Activated CD4-positive, CD25-positive, alpha-beta regulatory T cell (primary cell): ENCODE measurements at regions not wholly inside any gene's neighbourhood (a gene's known extent, or its start where the extent isn't known, plus 50 kb on each side); places are given as distances from the start of the nearest gene placed in this dataset.

ENCODE experiments used
- DNase-seq, 4 experiments: peaks; one replicate each; lab custom pipeline; 2025; lab: John Stamatoyannopoulos, UW

DNA sequence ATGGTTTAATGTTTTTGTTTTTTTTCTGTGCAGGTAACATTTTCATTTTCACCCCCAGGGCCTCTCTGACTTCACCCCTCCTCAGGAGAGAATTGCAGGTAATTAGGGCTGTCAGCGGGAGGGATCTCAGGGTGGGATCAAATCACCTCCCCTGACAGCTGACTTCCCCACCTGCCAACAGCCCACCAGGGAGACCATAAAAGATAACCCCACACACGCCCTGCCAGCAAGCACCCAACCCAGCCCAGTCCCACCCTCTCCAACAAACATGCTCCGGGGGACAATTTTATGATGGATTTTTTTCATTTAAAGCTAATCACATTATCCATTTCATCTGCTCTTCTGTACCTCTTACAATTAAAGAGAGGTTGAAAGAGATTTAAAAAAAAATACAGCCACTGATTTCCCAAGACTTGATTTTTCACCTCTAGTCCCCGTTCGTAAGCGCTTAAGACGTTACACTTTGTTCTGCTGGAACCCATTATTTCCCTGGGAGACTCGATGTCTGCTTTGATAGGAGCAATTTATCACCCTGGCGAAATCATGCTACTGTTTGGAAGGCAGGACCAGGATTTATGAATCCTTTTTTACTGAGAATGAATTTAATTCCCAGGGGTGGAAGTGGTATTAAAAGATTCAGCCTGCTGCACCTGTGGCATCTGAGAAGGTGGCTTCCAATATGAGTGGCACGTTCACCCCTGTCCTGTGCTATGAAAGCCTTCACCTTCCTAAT, 232.9 kb upstream of the ID2 start:
- no peak for DNase-seq

DNA sequence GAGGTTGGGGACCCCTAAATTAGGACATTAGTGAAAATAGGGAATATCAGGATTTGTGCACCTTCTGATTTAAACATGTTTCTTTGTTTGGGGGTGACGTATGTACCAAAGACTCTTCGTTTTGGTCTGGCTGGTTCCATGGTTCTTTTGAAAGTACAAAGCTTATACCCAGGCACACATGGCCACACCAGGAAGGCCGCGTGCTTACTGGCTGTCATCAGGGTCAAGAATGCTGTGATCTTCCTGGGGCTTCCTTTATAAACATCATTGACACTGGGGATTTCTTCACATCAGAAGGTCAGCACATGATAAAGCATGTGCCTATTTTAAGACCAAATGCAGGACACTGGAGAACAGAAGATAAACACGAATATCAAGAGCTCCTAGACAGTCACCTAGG, 230.6 kb upstream of the ID2 start:
- DNase-seq, result no peak

DNA sequence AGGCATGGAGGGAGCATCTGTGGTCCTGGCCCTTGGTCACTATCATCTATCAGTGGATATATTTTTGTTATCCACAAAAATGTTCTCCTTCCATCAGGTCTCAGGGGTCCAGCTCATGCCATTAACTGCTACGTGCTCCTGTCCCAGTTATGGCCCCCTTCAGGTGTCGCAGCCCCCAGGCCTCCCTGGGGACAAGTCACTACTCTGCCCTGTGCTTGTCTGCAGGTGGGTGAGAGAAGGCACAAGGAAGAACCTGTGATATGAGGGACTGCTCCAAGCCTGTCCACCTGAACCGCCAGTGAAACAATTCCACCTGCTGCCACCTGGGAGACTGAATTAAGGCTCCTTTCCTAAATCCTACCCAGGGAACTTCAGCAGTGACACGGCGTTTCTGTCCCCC, 229.6 kb upstream of the ID2 start:
- no peak for DNase-seq

DNA sequence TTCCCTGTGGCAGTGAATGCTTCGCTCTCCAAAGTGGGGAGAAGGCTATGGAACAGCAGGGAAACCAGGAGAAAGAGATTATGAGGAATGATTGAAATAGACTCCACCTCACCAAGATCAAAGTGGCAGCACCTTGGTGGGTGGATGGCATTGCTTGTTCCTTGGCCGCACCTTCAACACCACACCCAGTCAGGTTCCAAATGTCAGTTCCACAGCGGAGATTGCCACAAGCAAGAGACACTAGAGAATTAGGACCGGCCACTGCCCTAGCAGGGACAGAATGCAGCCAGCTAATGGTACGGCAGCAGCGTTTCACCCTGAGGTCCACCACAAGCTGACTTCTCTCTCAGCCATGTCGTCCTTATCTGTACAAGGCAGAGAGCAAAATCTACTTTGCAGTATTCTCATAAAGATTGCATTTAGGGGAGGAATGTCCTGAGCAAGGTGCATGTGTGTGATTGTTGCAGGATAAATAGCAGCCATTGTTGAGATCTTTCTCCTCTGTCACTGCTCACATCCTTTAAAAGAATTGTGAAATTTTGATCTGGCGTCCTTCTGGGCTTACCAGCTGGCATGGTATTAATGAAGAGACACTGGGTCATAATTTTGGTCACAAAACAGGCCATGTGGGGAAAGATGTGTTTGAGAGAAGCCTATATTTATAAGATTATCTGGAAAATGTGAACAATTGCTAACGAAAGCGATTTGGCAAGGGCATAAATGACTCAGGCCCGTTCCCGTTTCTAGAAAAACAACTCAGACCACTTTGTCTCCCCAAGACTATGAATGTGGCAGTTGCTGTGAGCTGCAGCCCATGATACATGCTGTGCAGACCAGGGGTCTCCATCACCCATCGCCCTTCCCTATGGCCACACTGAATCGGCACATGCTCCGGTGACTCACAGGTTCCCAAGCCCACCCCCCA, 228.6 kb upstream of the ID2 start:
- DNase-seq, result no peak

DNA sequence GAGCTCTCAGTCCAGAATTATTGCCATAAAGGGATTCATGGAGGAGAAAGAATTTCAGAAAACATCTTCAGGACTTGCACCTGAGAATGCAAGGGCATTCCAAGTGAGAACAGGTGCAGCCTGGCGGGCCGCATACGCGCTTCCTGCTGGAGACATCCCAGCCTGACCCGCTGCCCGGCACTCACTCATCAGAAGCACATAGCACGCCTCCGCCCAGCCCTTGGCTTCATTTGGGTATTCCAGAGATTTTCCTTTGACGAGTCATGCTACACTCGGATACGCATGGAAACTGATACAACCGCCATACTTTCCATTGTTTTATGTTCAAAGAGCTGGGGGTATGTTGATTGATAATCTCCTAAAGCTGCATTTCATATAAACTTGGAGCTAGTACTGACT, 228.0 kb upstream of the ID2 start:
- DNase-seq, result no peak

DNA sequence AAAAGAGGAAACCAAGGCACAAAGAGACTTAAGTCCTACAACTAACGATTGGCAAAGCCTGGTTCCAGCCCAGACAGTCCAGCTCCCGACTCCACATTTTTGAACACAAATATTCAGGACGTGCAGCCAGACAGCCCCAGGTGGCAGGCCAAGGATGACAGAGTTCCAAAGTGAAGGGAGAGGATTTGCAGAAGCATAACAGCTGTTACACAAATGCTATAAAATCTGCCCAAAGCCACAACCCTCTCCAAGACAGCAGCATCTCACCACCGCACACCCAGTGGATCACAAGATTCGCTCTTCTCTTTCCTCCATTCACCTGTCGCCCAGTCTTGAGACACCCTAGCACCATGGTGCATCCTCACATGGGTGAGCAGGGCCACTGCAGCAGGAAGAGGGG, 227.1 kb upstream of the ID2 start:
- DNase-seq, result no peak

DNA sequence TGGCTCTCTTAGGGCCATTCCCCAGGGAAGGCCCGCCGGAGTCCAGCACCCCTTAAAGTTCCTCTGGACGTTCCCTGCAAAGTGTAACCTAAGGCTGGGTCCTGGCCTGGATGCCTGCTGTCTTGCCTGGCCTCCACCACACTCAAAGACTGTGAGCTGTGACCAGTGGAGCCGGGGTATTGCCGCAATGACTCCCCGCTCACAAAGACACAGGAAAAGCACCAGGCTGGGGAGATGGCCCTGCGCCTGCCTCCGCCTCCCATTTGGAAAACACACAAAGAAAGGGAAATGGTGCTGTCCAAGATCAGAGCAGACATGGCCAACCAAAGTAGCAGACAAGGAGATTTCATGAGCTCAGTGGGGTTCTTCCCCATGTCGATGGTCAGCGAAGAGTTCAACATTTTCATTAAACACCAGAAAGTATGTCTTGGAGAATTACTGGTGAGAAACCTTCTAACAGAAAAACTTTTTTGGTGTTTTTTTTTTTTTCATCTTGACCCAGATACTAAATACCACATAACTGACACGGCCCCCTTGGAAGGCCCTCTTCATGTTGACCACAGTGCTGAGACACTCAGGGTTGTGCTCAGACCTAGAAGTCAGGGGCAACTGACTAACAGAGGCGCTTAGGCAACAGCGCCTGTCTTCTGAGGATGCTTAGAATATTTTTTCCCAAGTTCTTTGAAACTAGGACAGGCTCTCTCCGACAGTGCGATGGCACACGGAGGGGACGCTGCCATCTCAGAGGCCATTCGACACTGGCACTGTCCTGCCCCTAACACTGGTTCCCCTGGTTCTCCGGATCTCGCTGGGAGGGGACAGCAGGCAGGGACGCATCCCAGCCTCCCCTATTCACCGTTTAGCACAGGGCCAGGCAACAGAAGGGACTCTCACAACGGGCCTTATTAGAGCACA, 226.4 kb upstream of the ID2 start:
- DNase-seq, result no peak

DNA sequence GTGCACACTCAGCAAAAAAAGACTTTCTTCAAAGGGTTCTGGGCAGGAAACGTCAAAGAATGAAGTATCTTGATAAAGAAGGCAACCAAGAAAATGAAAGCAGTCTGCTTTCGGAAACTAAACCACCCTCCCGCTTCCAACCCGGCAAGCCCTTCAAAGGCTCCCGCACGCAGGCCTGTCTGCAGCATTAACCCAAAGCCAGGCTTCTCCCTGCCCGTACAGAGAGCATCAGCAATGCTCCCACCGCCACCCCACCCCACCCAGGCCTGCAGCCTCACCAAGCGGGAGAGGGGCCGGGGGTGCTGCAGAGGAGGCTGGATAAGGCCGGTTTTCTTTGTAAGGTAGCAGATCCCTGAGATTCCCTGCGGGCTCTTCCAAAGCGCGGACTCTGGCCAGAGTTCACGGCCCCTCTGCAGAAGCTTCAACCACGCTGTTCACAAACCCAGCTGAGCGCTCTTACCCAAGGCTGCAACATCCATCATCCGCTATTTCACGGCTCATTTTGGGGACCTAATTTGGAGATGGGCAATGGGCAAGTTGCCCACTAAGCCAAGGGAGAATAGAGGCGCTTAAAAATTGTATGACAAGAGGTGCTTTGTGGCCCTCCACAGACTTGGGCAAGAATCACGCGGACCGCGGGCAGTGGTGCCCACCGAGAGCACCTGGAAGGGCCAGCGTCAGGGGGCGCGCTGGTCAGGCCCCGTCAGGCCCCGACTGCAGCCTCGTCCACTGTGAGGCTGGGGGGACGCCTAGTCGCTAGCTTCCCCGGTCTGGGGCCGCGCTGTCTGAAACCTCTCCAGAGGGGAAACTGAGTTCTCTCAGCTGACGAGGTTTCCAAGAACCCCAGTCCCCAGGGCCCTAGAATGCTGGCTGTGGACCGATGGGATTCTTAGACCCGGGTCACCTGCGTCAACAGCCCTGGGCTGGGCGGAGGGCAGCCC, 225.4 kb upstream of the ID2 start:
- peak in 1 of 4 experiments; percentile 13 for DNase-seq

DNA sequence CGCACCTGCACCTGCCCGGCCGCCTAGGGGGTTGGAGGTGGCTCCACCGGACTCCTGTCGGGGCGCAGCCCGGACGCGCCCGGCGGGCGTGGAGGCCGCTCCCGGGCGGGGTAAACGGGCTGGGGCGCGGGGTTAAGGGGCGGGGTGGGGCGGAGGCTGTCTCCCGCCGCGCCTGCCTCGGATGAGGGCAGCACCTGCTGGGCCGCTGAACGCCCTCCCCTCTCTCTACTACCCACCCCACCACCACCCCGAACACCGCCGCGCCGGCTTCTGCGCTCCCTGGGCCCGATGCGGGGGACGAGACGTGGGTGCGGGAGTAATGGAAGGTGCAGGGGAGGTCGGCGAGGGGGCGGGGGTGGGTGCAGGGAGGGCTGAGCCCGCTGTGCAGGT, 224.8 kb upstream of the ID2 start:
- DNase-seq, result no peak

DNA sequence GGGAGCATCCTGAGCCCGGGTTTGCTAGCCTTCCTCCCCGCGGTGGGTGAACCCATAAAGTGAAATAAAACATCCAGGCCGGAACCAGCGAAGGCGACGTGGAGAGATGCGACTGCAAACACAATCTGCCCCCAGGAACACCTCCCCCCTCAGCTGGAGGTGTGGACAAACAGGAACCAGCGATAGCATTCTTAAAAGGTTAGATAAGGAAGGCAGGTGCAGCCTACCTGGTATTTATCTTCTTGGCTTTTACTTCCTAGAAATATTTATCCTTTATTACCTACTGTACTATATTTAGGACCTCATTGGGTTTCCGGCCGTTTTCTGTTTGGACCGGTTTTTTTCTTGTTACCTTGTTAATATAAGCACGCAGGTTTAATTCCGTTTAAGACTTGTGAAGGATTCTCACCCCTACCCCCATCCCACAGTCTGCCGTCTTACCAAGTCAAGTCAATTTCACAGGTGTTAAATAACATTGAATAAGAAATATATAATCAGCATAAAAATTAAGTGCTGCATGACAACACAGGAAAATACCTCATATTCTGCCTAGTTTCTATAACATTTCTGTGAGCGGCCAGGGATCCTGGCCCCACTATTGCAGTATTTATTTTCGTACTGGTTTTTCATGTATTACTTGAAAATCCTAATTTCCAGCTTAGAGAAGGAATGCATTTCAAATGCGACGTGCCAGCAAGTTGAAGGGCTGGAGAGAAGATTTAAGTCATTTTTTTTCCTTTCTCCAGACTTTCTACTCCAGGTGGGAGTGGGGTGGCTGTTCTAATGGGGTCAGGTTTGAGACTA, 224.0 kb upstream of the ID2 start:
- no peak for DNase-seq

DNA sequence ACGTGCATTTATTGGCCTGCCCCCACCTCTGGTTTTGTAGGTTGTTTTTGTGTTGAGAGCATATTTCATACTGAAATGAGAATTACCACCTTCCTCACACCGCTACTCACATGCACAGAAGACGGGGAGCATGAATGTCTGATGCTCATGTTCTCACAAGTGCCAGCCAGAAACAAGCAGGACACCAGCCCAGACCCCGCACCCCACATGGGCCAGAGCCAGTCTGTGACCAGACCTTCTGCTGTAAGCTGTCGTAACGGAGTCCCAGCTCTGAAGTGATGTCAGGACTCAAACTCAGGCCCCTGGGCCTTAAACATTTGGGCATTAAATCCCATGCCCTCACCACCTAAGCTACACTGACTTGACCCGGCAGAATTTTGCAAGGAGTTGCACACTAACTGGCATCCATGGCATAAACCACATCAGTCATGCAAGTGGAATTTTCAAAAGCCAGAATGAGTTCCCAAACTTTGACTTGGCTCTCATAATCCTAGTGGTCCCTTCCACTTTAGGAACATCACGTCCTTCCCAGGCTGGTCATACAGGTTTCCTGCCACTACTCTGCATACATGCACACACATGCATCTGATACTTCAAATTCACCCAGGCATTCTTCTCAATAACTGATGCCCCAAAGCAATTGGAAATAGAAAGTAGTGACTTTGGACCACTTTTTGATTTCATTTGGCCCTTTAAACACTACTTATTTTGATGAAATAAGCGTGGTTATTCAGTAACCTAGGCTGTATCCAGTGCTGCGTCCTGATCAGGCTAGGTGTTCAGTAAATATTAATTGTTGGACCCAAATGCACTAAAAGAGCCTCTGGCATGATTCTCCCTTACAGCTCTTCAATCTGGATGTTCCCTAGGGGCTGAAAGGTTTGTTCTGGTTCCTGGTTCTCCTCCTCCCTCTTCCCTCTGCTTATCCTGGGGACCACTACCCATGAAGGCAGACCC, 223.1 kb upstream of the ID2 start:
- DNase-seq, result no peak

DNA sequence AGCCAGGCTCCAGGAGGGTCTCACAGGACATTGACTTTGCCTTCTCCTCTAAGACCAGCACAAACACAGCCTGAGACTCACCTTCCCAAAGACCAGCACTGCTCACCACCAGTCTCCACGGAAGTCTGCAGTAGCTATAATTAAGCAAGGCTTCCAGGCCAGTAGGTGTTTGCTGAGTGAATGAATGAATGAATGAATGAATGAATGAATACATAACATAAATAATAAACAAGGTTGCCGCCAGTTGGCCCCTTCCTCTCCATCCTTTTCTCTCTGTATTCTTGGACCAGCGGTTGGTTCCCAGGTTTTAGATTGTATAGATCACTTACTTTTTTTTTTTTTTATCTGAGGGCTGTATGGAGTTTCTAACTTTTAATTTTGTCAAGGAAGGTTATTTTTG, 222.4 kb upstream of the ID2 start:
- DNase-seq, result no peak

DNA sequence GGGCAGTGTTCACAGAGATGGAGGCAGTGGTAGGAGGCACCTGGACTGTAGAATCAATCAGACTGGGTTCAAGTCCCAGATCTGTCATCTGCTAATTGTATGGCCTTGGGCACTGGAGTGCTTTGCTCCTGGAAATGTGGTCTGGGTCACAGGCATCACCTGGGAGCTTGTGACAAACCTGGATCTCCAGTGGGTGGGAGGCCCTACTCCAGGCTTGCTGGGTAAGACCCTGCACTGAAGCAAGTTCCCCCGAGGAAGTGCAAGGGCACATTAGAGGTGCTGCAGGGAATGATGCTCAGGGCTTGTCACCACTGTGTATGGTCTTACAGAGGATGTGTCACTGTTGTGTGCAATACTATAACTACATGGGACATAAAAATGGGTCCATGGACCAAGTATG, 220.5 kb upstream of the ID2 start:
- DNase-seq, result no peak

DNA sequence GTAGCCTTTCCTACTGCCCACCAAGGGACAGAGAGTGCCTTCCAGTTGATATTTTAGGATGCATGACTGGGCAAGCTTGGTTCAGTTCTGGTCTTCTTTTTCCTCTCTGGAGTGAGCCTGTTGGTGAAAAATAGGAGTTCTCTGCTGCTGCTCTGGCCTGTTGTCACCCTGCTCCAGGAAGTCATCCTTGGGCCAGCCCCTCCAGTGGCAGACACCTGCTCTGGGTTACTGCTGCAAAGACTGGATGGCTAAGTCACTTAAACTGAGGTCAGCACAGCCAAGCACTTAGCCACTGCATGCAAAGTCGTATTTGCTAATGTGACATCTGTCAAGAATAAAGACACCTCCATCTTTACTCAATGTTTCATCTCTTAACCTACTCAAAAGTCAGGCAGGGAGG, 219.6 kb upstream of the ID2 start:
- no peak for DNase-seq

DNA sequence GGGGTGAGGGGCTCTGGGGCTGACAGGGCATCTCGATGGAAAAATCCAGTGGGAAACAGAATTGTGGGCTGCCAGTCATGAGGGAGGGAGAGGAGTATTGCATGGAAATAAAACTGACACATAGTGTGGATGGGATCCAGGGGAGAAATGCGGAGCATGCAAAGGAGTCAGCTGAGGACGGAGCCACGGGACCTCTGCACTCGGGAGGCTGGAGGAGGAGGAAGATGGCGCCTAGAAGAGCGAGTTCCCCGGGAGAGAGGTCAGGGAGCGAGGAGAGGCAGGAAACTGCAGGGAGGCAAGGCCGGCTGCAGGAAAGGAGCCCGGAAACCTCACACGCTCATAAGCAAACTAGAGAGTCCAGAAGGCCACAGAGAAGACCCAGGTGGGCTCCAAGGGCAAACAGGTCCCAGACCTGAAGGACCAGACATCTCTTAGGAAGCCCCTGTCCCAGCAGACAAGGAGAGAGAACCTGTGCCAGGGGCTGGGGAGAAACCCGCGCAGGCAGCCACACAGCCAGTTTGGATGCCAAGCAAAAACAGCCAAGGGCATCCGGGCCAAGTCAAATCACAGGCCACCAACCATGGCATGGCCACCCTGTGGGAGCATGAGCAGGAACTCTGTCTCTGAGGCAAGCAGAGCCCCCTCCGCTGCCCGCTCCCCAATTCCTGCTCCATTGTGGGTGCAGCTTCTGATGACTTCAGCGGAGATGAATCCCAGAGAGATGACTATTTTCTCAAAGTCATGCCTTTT, 218.8 kb upstream of the ID2 start:
- DNase-seq, result no peak

DNA sequence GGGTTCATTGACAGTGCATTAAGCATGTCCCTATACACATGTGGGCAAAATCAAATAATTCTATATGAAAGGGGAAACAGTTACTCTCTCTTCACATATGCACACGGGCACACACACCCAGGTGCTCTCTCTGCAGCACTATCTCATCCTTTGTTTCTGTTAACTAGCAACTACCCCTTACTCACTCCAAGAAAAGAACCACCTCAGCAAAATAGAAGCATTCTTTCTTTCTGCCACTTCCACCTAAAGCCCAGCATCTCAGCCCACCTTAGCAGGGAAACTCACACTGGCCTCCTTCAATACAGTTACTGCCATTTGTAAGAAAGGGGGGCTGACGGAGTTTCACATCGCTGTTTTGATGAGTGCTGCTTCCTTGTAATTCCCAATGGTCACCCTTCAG, 216.3 kb upstream of the ID2 start:
- DNase-seq, result no peak

DNA sequence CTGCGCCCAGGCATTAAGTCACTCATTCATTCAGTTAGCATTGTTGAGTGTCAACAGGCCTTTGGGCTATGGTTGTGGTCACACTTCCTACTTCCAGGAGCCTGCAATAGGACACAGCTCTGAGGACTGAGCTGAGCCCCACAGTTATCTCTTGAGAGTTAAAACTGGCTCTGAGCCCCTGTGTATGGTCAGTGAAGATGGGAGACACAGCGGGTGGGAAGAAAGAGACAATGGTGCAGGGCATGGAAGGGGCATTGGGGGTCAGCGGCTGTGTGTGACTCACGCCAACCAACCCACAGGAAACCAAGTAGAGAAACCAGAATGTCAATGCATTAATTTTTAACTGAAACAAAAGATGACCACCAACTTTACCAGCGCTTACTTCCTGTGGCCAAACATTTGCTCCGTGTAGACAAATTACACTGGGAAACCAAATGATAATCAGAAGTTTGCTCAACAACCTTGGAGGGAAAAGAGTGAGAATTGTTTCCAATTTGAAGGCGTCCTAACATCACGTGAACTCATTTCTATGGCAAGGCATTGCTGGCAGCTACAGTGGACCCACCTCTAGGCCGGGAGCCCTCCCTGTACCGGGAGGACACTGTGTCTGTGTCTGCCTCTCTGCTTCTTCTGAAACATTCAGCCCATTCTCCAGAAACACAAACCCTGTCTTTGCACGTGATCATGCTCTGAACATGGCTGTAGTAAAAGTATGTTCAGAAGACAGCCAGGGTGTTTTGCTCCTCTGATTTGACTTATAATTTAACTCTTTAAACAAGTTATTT, 212.0 kb upstream of the ID2 start:
- no peak for DNase-seq
